ENCODE measurements at regions not wholly inside any gene's neighbourhood (a gene's known extent, or its start where the extent isn't known, plus 50 kb on each side); places are given as distances from the start of the nearest gene placed in this dataset.

GRCh38 chr18:28576941-28577340 is 400.0 kb upstream of the CDH2 start:
- TF ChIP-seq, protein P1, sequence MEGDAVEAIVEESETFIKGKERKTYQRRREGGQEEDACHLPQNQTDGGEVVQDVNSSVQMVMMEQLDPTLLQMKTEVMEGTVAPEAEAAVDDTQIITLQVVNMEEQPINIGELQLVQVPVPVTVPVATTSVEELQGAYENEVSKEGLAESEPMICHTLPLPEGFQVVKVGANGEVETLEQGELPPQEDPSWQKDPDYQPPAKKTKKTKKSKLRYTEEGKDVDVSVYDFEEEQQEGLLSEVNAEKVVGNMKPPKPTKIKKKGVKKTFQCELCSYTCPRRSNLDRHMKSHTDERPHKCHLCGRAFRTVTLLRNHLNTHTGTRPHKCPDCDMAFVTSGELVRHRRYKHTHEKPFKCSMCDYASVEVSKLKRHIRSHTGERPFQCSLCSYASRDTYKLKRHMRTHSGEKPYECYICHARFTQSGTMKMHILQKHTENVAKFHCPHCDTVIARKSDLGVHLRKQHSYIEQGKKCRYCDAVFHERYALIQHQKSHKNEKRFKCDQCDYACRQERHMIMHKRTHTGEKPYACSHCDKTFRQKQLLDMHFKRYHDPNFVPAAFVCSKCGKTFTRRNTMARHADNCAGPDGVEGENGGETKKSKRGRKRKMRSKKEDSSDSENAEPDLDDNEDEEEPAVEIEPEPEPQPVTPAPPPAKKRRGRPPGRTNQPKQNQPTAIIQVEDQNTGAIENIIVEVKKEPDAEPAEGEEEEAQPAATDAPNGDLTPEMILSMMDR (IDR thresholded peaks at IDR 0.05) = no peak

DNA sequence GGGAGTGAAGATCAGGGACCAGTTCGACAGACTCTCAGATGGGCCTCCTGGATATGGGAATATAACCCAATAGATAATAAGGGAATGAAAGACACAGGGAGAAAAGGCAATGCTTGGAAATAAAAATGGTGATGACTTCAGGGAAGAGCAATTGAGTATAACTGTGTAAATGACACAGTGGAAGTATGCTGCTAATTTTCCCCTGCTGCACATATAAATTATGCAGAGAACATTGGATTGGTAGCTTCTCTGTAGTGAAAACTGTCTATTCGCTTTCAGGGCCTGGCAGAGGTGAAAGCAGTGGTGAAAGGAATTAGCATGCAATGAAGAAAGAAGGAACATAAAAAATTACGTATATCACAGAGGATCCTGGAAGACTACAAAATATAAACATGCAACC is 398.2 kb upstream of the CDH2 start:
- TF ChIP-seq, protein P1 (IDR thresholded peaks at IDR 0.05) = no peak

DNA sequence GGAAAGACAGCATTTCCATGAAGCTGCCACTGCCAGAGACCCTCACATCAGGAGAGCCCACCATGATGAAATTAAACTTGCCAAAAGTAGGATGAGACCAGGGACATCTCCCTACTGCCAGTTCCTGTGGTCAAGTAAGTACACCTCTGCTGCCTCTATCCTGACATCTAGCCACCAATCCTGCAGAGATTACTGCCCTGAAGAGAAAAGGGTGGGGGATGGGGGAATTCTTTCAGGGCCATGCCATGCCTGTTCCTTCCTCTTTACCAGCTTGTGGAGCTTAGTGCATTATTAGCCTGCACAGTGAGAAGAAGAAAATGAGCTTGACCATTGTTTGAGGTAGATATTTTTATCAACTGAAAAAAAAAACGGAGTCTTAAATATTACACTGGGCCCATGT is 397.2 kb upstream of the CDH2 start:
- TF ChIP-seq, protein P1 (IDR thresholded peaks at IDR 0.05) = no peak

DNA sequence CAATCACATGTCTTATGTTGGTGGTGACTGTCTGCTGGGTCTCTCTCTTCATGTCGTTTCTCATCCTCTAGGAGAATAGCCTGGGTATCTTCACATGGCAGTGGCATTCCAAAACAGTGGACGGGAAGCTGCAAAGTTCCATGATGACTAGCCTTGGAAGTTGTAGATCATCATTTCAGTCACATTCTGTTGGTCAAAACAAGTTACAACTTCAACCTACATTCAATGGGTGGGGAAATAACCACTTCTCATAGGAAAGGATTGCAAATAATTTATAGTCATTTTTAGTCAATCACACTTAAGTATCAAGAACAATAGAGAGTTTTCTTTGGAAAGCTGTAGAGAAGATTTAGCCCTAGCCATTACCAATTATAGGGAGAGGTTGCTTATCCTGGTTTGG is 395.0 kb upstream of the CDH2 start:
- TF ChIP-seq, protein P1 (IDR thresholded peaks at IDR 0.05) = no peak

- TF ChIP-seq, protein P1 (IDR thresholded peaks at IDR 0.05) = no peak
These were observed 383.4 kb upstream of the CDH2 start for GRCh38 chr18:28560331-28560730.

DNA sequence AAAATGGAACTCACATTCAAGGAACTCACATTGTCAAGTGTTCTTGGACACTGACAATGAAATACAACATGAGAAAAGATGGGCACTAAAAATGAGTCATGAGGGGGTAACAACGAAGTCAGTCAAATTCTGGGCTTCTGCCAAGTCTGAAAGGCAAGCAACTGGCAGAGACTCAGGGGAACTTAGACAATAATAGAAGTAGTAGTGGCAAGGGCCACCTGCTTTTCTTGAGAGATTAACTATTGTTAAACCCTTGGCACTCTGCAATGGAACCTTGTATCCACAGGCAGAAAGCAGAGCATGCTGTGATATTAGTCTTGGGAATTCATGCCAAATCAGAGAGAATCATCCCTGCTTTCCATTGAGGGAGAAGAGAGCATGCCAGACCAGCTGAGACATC is 382.6 kb upstream of the CDH2 start:
- TF ChIP-seq, protein P1 (IDR thresholded peaks at IDR 0.05) = no peak

DNA sequence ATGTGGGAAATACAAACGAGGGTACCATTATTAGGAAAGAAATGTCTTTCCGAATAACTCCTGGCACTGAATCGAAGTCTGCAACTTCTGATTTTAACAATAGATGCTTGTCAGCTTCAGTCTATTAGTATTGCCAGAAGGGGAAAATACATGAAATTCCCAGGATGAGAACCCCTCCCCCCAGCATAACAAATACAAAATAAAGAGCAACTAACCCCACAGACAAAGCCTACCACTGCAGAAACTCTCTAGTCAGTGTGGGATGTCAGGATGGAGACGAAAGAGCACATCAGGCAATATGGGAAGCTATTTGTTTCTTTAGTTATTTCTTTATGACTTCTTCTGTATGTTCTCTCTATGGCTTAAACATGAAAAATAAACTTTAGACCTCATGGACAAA is 365.0 kb upstream of the CDH2 start:
- TF ChIP-seq, protein P1 (IDR thresholded peaks at IDR 0.05) = no peak

- TF ChIP-seq, protein P1 (IDR thresholded peaks at IDR 0.05) = no peak
These were observed 364.5 kb upstream of the CDH2 start for GRCh38 chr18:28541276-28541930.
